ENCODE measurements at regions not wholly inside any gene's neighbourhood (a gene's known extent, or its start where the extent isn't known, plus 50 kb on each side); places are given as distances from the start of the nearest gene placed in this dataset.

- Histone ChIP-seq H3K4me3 (no peak overlapping the region), H3K4me2 (ENCODE audit: control insufficient read depth, insufficient read depth) (no peak overlapping the region), H2AFZ (ENCODE audit: control insufficient read depth, low read depth, low read length) (no peak overlapping the region), H3K27ac (ENCODE audit: control insufficient read depth, insufficient read depth) (no peak overlapping the region), H3K9ac (ENCODE audit: control insufficient read depth, insufficient read depth, low read length) (no peak overlapping the region), H3K79me2 (ENCODE audit: control insufficient read depth, insufficient read depth, low read length) (no peaks in the 10 kb centered on the region), H3K4me1 (ENCODE audit: control insufficient read depth, insufficient read depth, low read length) (no peaks in the 10 kb centered on the region), H3K27me3 (replicated peaks in 1 of 2; ENCODE audit: control insufficient read depth in 2 of 2, insufficient read depth in 2 of 2, low read length in 1 of 2) (no peaks in the 10 kb centered on the region), H3K36me3 (ENCODE audit: control insufficient read depth in 2 of 2, insufficient read depth in 2 of 2, low read length in 1 of 2) (no peaks in the 10 kb centered on the region), H3K9me3 (replicated peaks; ENCODE audit: control insufficient read depth, insufficient read depth, low read length) (no peaks in the 10 kb centered on the region), H4K20me1 (ENCODE audit: control insufficient read depth, insufficient read depth) (no peaks in the 10 kb centered on the region)
- SMC1A ChIA-PET (ENCODE audit: uncharacterized antibody, unreplicated experiment) = interaction anchor here (0.7 to 1.5 kb wide), 2 partner anchors 8 to 302 kb away, joined by 3 to 4 read pairs; no protein-coding TSS in a partner anchor
- 45% methylated on average over 15 of the region's 15 CpGs for WGBS (ENCODE audit: insufficient coverage, insufficient replicate concordance, low lambda C conversion rate, missing lambda C conversion rate)
- TF ChIP-seq ELK1 (IDR thresholded peaks at IDR 0.05; ENCODE audit: low read depth, low read length) (no peak), DPF2 (IDR thresholded peaks at IDR 0.05) (no peak), NBN (IDR thresholded peaks at IDR 0.05) (no peak), STAT3 (IDR thresholded peaks at IDR 0.05; ENCODE audit: low read depth, low read length) (no peak), NFIC (IDR thresholded peaks at IDR 0.05; ENCODE audit: low read depth, low read length) (no peak), YY1 (IDR thresholded peaks at IDR 0.05; ENCODE audit: low read depth, low read length) (no peak), CBFB (IDR thresholded peaks at IDR 0.05; ENCODE audit: low read depth) (no peak), TAF1 (IDR thresholded peaks at IDR 0.05; ENCODE audit: borderline replicate concordance, low read depth, low read length) (no peak), MTA3 (IDR thresholded peaks at IDR 0.05; ENCODE audit: borderline replicate concordance, low read length) (no peak), CEBPZ (IDR thresholded peaks at IDR 0.05; ENCODE audit: low read depth, low read length) (no peak), CHD1 (IDR thresholded peaks at IDR 0.05; ENCODE audit: low read depth, low read length) (no peak), ZNF24 (IDR thresholded peaks at IDR 0.05) (no peak), EP300 (IDR thresholded peaks at IDR 0.05; ENCODE audit: borderline replicate concordance in 1 of 2, control insufficient read depth in 1 of 2, low read depth in 2 of 2, low read length in 2 of 2) (no peak)
- TF ChIP-seq, protein P1, sequence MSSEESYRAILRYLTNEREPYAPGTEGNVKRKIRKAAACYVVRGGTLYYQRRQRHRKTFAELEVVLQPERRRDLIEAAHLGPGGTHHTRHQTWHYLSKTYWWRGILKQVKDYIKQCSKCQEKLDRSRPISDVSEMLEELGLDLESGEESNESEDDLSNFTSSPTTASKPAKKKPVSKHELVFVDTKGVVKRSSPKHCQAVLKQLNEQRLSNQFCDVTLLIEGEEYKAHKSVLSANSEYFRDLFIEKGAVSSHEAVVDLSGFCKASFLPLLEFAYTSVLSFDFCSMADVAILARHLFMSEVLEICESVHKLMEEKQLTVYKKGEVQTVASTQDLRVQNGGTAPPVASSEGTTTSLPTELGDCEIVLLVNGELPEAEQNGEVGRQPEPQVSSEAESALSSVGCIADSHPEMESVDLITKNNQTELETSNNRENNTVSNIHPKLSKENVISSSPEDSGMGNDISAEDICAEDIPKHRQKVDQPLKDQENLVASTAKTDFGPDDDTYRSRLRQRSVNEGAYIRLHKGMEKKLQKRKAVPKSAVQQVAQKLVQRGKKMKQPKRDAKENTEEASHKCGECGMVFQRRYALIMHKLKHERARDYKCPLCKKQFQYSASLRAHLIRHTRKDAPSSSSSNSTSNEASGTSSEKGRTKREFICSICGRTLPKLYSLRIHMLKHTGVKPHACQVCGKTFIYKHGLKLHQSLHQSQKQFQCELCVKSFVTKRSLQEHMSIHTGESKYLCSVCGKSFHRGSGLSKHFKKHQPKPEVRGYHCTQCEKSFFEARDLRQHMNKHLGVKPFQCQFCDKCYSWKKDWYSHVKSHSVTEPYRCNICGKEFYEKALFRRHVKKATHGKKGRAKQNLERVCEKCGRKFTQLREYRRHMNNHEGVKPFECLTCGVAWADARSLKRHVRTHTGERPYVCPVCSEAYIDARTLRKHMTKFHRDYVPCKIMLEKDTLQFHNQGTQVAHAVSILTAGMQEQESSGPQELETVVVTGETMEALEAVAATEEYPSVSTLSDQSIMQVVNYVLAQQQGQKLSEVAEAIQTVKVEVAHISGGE (CRISPR knock-in tag; IDR thresholded peaks at IDR 0.05) = no peak
- TF ChIP-seq, protein P2, sequence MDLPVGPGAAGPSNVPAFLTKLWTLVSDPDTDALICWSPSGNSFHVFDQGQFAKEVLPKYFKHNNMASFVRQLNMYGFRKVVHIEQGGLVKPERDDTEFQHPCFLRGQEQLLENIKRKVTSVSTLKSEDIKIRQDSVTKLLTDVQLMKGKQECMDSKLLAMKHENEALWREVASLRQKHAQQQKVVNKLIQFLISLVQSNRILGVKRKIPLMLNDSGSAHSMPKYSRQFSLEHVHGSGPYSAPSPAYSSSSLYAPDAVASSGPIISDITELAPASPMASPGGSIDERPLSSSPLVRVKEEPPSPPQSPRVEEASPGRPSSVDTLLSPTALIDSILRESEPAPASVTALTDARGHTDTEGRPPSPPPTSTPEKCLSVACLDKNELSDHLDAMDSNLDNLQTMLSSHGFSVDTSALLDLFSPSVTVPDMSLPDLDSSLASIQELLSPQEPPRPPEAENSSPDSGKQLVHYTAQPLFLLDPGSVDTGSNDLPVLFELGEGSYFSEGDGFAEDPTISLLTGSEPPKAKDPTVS (IDR thresholded peaks at IDR 0.05; ENCODE audit: low read depth, low read length) = no peak
- CTCF ChIA-PET = no interaction called here
- intact Hi-C loops (cut with micrococcal nuclease; ENCODE audit: unreplicated experiment) (no loop called here), in situ Hi-C loops (cut with MboI) (no loop called here)
- FAIRE-seq (no peak), DNase-seq (ENCODE audit: low read depth, low spot score) (no peak), ATAC-seq (no peak)
- no TSS peak for BruUV-seq (replicated peaks)
- POLR2A ChIA-PET = no interaction called here
- RAD21 ChIA-PET (ENCODE audit: unreplicated experiment) = no interaction called here
Measured at GRCh38 chr4:79526641-79527565, 118.9 kb upstream of the GK2 start.
